GM23338 (cell line): ENCODE measurements at regions not wholly inside any gene's neighbourhood (a gene's known extent, or its start where the extent isn't known, plus 50 kb on each side); places are given as distances from the start of the nearest gene placed in this dataset.

Experiments
- ATAC-seq: fragments of 200-7000 bp; cut with Tn5 transposase; 3 replicates; pipeline ENCODE4 v1.9.1; 2020
- DNase-seq: peaks from one replicate; pipeline ENCODE4 v3.0.0-alpha.2; 2015; ENCODE audit warnings: low spot score
- H2AFZ ChIP-seq: fragments of 200-600 bp; sonication (generic); 2 replicates; pipeline ENCODE4 v1.8.0; 2016; ENCODE audit warnings: antibody characterized with exemption, mild to moderate bottlenecking, moderate library complexity
- H3F3A ChIP-seq: fragments of 200-600 bp; sonication (generic); replicated peaks from 2 replicates; pipeline ENCODE4 v1.8.0; 2017; ENCODE audit warnings: antibody characterized with exemption, mixed run types, low read depth
- H3K27ac ChIP-seq: fragments of 200-600 bp; sonication (generic); 2 replicates; pipeline ENCODE4 v1.6.1; 2016; ENCODE audit warnings: low read depth
- H3K27me3 ChIP-seq: fragments of 200-600 bp; sonication (generic); 2 replicates; pipeline ENCODE4 v1.8.0; 2016; ENCODE audit warnings: mild to moderate bottlenecking, mixed run types, moderate library complexity; ENCODE audit not compliant: insufficient read depth
- H3K36me3 ChIP-seq: fragments of 200-600 bp; sonication (generic); 2 replicates; pipeline ENCODE4 v1.8.0; 2016; ENCODE audit warnings: mild to moderate bottlenecking; ENCODE audit not compliant: insufficient read depth
- H3K4me1 ChIP-seq: fragments of 200-600 bp; sonication (generic); 2 replicates; pipeline ENCODE4 v1.8.0; 2016; ENCODE audit warnings: mild to moderate bottlenecking, moderate library complexity; ENCODE audit not compliant: insufficient read depth
- H3K4me2 ChIP-seq: fragments of 200-600 bp; sonication (generic); 2 replicates; pipeline ENCODE4 v1.7.1; 2017; ENCODE audit warnings: mixed run types
- H3K4me3 ChIP-seq: fragments of 200-600 bp; sonication (generic); 2 replicates; pipeline ENCODE4 v1.6.1; 2016; ENCODE audit warnings: mixed run types
- H3K79me2 ChIP-seq: fragments of 200-600 bp; sonication (generic); replicated peaks from 2 replicates; pipeline ENCODE4 v1.8.0; 2017; ENCODE audit warnings: mild to moderate bottlenecking; ENCODE audit not compliant: insufficient read depth
- H3K9me2 ChIP-seq: fragments of 200-600 bp; sonication (generic); 2 replicates; pipeline ENCODE4 v1.8.0; 2017; ENCODE audit not compliant: insufficient read depth
- H4K20me1 ChIP-seq: fragments of 200-600 bp; sonication (generic); replicated peaks from 2 replicates; pipeline ENCODE4 v1.8.0; 2017; ENCODE audit warnings: mild to moderate bottlenecking; ENCODE audit not compliant: insufficient read depth
- H3K27ac Mint-ChIP-seq: 2 replicates; pipeline ENCODE4 v1.8.0; 2020; ENCODE audit warnings: inconsistent platforms, mild to moderate bottlenecking, moderate library complexity, mixed read lengths
- H3K27me3 Mint-ChIP-seq: 3 replicates; pipeline ENCODE4 v1.8.0; 2022; ENCODE audit warnings: low read depth, mild to moderate bottlenecking, moderate library complexity, mixed read lengths, inconsistent platforms; ENCODE audit not compliant: insufficient read depth, poor library complexity
- H3K36me3 Mint-ChIP-seq: 3 replicates; pipeline ENCODE4 v1.8.0; 2021; ENCODE audit warnings: low read depth, mild to moderate bottlenecking, inconsistent platforms, moderate library complexity, mixed read lengths
- H3K4me1 Mint-ChIP-seq: 3 replicates; pipeline ENCODE4 v1.8.0; 2020; ENCODE audit warnings: mild to moderate bottlenecking, inconsistent platforms, mixed read lengths
- H3K4me3 Mint-ChIP-seq: 3 replicates; pipeline ENCODE4 v1.8.0; 2021; ENCODE audit warnings: moderate library complexity, mild to moderate bottlenecking, inconsistent platforms, mixed read lengths
- H3K9me3 Mint-ChIP-seq: 3 replicates; pipeline ENCODE4 v1.8.0; 2020; ENCODE audit warnings: moderate library complexity, mild to moderate bottlenecking, inconsistent platforms, mixed read lengths
- CREB1 ChIP-seq: fragments of 250-450 bp; sonication (Bioruptor Pico); IDR thresholded peaks from 2 replicates; pipeline ENCODE4 v1.5.0; 2020; ENCODE audit warnings: low read depth, mild to moderate bottlenecking, moderate library complexity
- CTCF ChIP-seq, 2 experiments: fragments of 200-600 bp in 1 of 2; sonication (generic) in 1 of 2; conservative IDR thresholded peaks; 2 replicates each; pipeline versions ENCODE4 v1.5.1 to v1.6.1; 2016 to 2017; ENCODE audit warnings: antibody characterized with exemption in 2 of 2, low read depth in 2 of 2, mild to moderate bottlenecking in 2 of 2, moderate library complexity in 1 of 2
- ETS1 ChIP-seq: IDR thresholded peaks from 2 replicates; pipeline ENCODE4 v1.6.1; 2016; ENCODE audit warnings: antibody characterized with exemption
- EZH2 ChIP-seq: fragments of 200-600 bp; sonication (generic); IDR thresholded peaks from one replicate; pipeline ENCODE4 v1.8.0; 2017; ENCODE audit warnings: antibody characterized with exemption, mild to moderate bottlenecking, low read depth; ENCODE audit not compliant: unreplicated experiment
- EZH2phosphoT487 ChIP-seq: fragments of 200-600 bp; sonication (generic); IDR thresholded peaks from one replicate; pipeline ENCODE4 v1.8.1; 2018; ENCODE audit warnings: antibody characterized with exemption; ENCODE audit not compliant: unreplicated experiment
- JUNB ChIP-seq: IDR thresholded peaks from one replicate; pipeline ENCODE4 v1.6.1; 2016; ENCODE audit warnings: antibody characterized with exemption; ENCODE audit not compliant: unreplicated experiment
- NANOG ChIP-seq: IDR thresholded peaks from 2 replicates; pipeline ENCODE4 v1.6.1; 2016; ENCODE audit warnings: antibody characterized with exemption, borderline replicate concordance
- POLR2AphosphoS5 ChIP-seq: IDR thresholded peaks from 2 replicates; pipeline ENCODE4 v1.6.1; 2016; ENCODE audit warnings: antibody characterized with exemption, low read depth
- STAT1 ChIP-seq: IDR thresholded peaks from one replicate; pipeline ENCODE4 v1.6.1; 2016; ENCODE audit warnings: antibody characterized with exemption; ENCODE audit not compliant: unreplicated experiment
- ZNF114 ChIP-seq: fragments of 250-450 bp; sonication (Bioruptor Pico); IDR thresholded peaks from 2 replicates; pipeline ENCODE4 v1.5.0; 2020; ENCODE audit warnings: mild to moderate bottlenecking, moderate library complexity
- ZNF331 ChIP-seq: fragments of 250-450 bp; sonication (Bioruptor Pico); IDR thresholded peaks from 2 replicates; pipeline ENCODE4 v1.5.0; 2020; ENCODE audit warnings: low read depth, mild to moderate bottlenecking, moderate library complexity
- ZNF462 ChIP-seq: fragments of 250-450 bp; sonication (Bioruptor Pico); IDR thresholded peaks from 2 replicates; pipeline ENCODE4 v1.5.0; 2020; ENCODE audit warnings: mild to moderate bottlenecking, moderate library complexity
- TF ChIP-seq, protein P1 (sequence below): IDR thresholded peaks from one replicate; pipeline ENCODE4 v1.6.1; 2018; ENCODE audit warnings: antibody characterized with exemption; ENCODE audit not compliant: unreplicated experiment

DNA sequence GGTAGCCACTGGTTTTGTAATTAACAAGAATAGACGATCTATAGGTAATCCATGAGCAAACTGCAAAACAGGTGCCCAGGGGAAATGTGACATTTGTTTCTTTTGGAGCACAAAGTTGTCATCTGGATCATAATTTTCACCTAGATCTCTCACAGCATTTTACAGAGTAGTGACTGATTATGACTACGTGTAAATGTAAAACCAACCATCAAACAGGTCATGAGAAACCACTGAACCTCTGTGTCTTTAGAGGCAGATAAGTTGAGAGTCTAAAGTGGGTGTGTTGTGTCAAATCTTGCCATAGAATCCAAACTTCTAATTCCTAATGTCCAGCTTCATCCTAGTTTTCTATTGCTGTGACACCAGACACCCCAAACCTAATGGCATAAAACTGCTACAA, 648.1 kb downstream of the MID1IP1 start:
- Mint-ChIP-seq H3K4me1 (peaks cover 3% of the 10 kb centered on the region; the same call in 1 of the 3 replicates), H3K36me3 (no peaks in the 10 kb centered on the region), H3K9me3 (peaks cover 4% of the 10 kb centered on the region; the same call in 1 of the 3 replicates), H3K27ac (no peak overlapping the region), H3K4me3 (no peak overlapping the region), H3K27me3 (peaks cover 2% of the 10 kb centered on the region)
- Histone ChIP-seq H4K20me1 (no peaks in the 10 kb centered on the region), H3K79me2 (no peaks in the 10 kb centered on the region), H3K4me2 (no peak overlapping the region), H3K9me2 (no peaks in the 10 kb centered on the region), H3K27ac (no peak overlapping the region), H3F3A (no peaks in the 10 kb centered on the region), H2AFZ (no peak overlapping the region), H3K36me3 (no peaks in the 10 kb centered on the region), H3K27me3 (no peaks in the 10 kb centered on the region), H3K4me1 (no peaks in the 10 kb centered on the region), H3K4me3 (no peak overlapping the region)
- TF ChIP-seq EZH2 (no peak), CREB1 (no peak), ZNF462 (CRISPR knock-in tag) (no peak), ZNF331 (CRISPR knock-in tag) (no peak), EZH2phosphoT487 (no peak), JUNB (no peak), ZNF114 (CRISPR knock-in tag) (no peak), NANOG (no peak), ETS1 (no peak), CTCF (conservative IDR thresholded peaks at IDR 0.05; ENCODE audit: low read depth in 2 of 2) (no peak), POLR2AphosphoS5 (no peak), STAT1 (no peak)
- TF ChIP-seq, protein P1, sequence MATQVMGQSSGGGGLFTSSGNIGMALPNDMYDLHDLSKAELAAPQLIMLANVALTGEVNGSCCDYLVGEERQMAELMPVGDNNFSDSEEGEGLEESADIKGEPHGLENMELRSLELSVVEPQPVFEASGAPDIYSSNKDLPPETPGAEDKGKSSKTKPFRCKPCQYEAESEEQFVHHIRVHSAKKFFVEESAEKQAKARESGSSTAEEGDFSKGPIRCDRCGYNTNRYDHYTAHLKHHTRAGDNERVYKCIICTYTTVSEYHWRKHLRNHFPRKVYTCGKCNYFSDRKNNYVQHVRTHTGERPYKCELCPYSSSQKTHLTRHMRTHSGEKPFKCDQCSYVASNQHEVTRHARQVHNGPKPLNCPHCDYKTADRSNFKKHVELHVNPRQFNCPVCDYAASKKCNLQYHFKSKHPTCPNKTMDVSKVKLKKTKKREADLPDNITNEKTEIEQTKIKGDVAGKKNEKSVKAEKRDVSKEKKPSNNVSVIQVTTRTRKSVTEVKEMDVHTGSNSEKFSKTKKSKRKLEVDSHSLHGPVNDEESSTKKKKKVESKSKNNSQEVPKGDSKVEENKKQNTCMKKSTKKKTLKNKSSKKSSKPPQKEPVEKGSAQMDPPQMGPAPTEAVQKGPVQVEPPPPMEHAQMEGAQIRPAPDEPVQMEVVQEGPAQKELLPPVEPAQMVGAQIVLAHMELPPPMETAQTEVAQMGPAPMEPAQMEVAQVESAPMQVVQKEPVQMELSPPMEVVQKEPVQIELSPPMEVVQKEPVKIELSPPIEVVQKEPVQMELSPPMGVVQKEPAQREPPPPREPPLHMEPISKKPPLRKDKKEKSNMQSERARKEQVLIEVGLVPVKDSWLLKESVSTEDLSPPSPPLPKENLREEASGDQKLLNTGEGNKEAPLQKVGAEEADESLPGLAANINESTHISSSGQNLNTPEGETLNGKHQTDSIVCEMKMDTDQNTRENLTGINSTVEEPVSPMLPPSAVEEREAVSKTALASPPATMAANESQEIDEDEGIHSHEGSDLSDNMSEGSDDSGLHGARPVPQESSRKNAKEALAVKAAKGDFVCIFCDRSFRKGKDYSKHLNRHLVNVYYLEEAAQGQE, result no peak
- ATAC-seq (no peak), DNase-seq (no peak)
